ENCODE measurements at regions not wholly inside any gene's neighbourhood (a gene's known extent, or its start where the extent isn't known, plus 50 kb on each side); places are given as distances from the start of the nearest gene placed in this dataset.

- H3K9me3 ChIP-seq (replicated peaks; ENCODE audit: control insufficient read depth, insufficient read depth, low read length): no peaks in the 10 kb centered on the region
- no peaks in the 10 kb centered on the region for H4K20me1 ChIP-seq (replicated peaks; ENCODE audit: control insufficient read depth, extremely low read depth, insufficient read depth, low read length)
- POLR2A ChIA-PET: no interaction called here
- H3K27ac ChIP-seq (ENCODE audit: insufficient read depth, low read depth, low read length): no peak overlapping the region
- no peaks in the 10 kb centered on the region for H3K79me2 ChIP-seq (ENCODE audit: control insufficient read depth, insufficient read depth, low read length)
- no peak overlapping the region for H2AFZ ChIP-seq (ENCODE audit: low read depth, low read length)
- dilution Hi-C loops (cut with MboI; ENCODE audit: extremely low pct_ligation_motif_present, low sequenced_read_pairs): no loop called here
- no peak for FAIRE-seq
- peaks cover 5 to 7% of the 10 kb centered on the region in 2 experiments for H3K27me3 ChIP-seq (ENCODE audit: control insufficient read depth in 2 of 2, insufficient read depth in 2 of 2, low read length in 2 of 2)
- no peak for DNase-seq (ENCODE audit: low read depth, low spot score)
- no peaks in the 10 kb centered on the region for H3K36me3 ChIP-seq (ENCODE audit: control insufficient read depth in 2 of 2, extremely low read depth in 1 of 2, insufficient read depth in 2 of 2, low read length in 2 of 2)
- no peak overlapping the region for H3K4me2 ChIP-seq (ENCODE audit: insufficient read depth, low read length)
- no peak overlapping the region for H3K9ac ChIP-seq (replicated peaks; ENCODE audit: extremely low read depth, insufficient read depth, low read length)
- H3K4me1 ChIP-seq (ENCODE audit: control insufficient read depth, extremely low read depth, insufficient read depth, low read length): no peaks in the 10 kb centered on the region
- BruUV-seq (replicated peaks): no TSS peak
- intact Hi-C loops (cut with micrococcal nuclease): no loop called here
- no peak for TF ChIP-seq POLR2AphosphoS5 (IDR thresholded peaks at IDR 0.05; ENCODE audit: insufficient read depth, low read depth, low read length)
- no peak for TF ChIP-seq FOS (IDR thresholded peaks at IDR 0.05; ENCODE audit: borderline replicate concordance, insufficient read depth, low read length)
- no peak for TF ChIP-seq GATA2 (IDR thresholded peaks at IDR 0.05; ENCODE audit: insufficient read depth, insufficient read length, low read depth, low read length)
- no peak for TF ChIP-seq POLR2A (IDR thresholded peaks at IDR 0.05; ENCODE audit: low read depth, low read length)
- TF ChIP-seq JUN (IDR thresholded peaks at IDR 0.05; ENCODE audit: borderline replicate concordance, insufficient read depth, insufficient read length, low read depth): no peak
- TF ChIP-seq CTCF (IDR thresholded peaks at IDR 0.05; ENCODE audit: extremely low read depth in 1 of 2, insufficient read depth in 1 of 2, low read depth in 1 of 2, low read length in 2 of 2): no peak
- TF ChIP-seq EZH2 (IDR thresholded peaks at IDR 0.05; ENCODE audit: borderline replicate concordance, low read depth, low read length, severe bottlenecking): no peak
- no peak for TF ChIP-seq MYC (IDR thresholded peaks at IDR 0.05; ENCODE audit: low read depth, low read length)
- TF ChIP-seq MAX (IDR thresholded peaks at IDR 0.05; ENCODE audit: insufficient read depth, insufficient read length): no peak
- CTCF ChIA-PET: no interaction called here
- H3K9me1 ChIP-seq (replicated peaks; ENCODE audit: control insufficient read depth, extremely low read depth, insufficient read depth, low read length): no peaks in the 10 kb centered on the region
- no peak overlapping the region for H3K4me3 ChIP-seq (replicated peaks in 1 of 3; ENCODE audit: insufficient read depth in 1 of 3, low read depth in 1 of 3, low read length in 3 of 3)
These were observed 114.9 kb downstream of the PDCL3 start for GRCh38 chr2:100677611-100678185.
